Suprapubic skin (tissue), 4 donors: ENCODE measurements at regions not wholly inside any gene's neighbourhood (a gene's known extent, or its start where the extent isn't known, plus 50 kb on each side); places are given as distances from the start of the nearest gene placed in this dataset.

Experiments
- CTCF ChIP-seq, 2 donors: fragments of 200-600 bp in 1 of 2; fragments of 450-650 bp in 1 of 2; sonication (generic) in 1 of 2; IDR thresholded peaks; one replicate each; pipeline ENCODE4 v1.5.1; 2016 to 2019; ENCODE audit warnings: antibody characterized with exemption in 2 of 2, mild to moderate bottlenecking in 1 of 2, moderate library complexity in 1 of 2
- POLR2A ChIP-seq, 2 donors: fragments of 450-650 bp; IDR thresholded peaks; one replicate each; pipeline ENCODE4 v1.6.1; 2017; ENCODE audit warnings: antibody characterized with exemption in 2 of 2, mild to moderate bottlenecking in 2 of 2, moderate library complexity in 2 of 2
- POLR2AphosphoS5 ChIP-seq, 3 donors: sonication (generic); formaldehyde crosslinking; IDR thresholded peaks; one replicate each; pipeline ENCODE4 v1.6.1; 2017; ENCODE audit warnings: antibody characterized with exemption in 3 of 3

- no peak for TF ChIP-seq CTCF (IDR thresholded peaks at IDR 0.05)
- no peak for TF ChIP-seq POLR2AphosphoS5 (IDR thresholded peaks at IDR 0.05)
- TF ChIP-seq POLR2A (IDR thresholded peaks at IDR 0.05), result no peak
Measured at GRCh38 chr14:104317492-104317805, 179.1 kb downstream of the KIF26A start.
